ENCODE measurements at regions not wholly inside any gene's neighbourhood (a gene's known extent, or its start where the extent isn't known, plus 50 kb on each side); places are given as distances from the start of the nearest gene placed in this dataset.

DNA sequence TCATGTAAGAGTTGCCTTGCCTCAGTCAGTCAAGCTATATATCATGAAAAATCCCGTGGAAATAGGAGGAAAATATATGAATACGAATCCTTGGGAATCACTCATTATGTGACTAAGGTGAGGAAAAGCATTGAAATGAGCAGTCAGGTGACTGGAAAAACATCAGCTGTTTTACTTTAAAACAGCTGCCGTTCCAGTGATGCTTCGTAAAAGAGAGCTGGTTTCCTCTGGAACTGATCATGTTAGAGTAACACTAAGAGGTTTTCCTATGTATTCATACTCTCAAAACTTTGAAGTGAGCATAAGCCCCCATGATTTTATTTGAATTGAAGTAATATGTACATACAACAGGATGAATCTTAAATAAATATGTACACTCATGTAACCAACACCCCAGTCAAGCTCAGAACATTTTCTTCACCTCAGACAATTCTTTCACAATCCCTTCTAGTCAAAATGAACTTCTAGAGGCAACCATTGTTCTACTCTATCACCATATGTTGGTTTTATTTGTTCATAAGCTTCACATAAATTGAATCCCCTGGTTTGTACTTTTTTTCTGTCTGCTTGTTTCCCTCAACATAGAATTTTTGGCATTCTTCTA is 107.7 kb downstream of the SLC25A46 start:
- H3K4me3 ChIP-seq (ENCODE audit: low read depth, low read length): no peak overlapping the region
- DNase-seq (ENCODE audit: low read depth): no peak
- no peak for TF ChIP-seq CTCF (IDR thresholded peaks at IDR 0.05; ENCODE audit: insufficient read depth, low read depth, low read length)

DNA sequence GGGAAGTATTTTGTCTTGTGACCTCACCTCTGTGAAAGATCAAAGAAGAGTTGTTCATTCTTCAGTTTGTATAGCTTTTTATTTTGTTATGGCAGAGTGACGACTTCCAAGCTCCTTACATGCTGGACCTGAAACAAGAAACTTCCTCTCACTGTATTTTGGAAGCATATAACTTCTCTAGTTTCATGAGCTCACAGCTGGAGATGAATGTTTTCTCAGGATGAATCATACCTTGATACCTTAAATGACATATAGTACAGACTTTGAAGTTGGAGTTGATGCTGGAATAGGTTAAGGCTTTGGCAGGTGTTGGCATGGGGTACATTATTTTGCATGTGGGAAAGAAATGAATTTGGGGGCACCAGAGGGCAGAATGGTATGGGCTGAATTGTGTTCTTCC is 112.5 kb downstream of the SLC25A46 start:
- DNase-seq (ENCODE audit: low read depth): no peak
- no peak for TF ChIP-seq CTCF (IDR thresholded peaks at IDR 0.05; ENCODE audit: insufficient read depth, low read depth, low read length)
- no peak overlapping the region for H3K4me3 ChIP-seq (ENCODE audit: low read depth, low read length)

DNA sequence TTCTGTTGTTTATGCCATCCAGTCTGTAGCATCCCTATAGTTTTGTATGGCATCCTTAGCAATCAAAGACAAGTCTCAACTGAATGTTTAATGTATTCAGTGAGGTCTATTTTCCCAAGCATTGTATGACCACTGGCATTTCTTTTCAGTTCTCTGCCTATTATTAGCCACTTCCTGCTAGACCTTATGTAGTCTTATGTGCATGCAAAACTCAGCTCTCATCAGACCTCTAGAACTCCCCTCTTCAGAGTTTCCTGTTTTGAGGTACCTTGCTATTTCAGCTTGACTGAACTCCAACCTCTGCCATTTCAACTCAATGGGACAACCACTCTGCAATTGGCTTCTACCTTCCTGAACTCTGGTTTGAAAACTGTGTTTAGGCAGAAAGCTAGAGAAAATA is 113.2 kb downstream of the SLC25A46 start:
- no peak for DNase-seq (ENCODE audit: low read depth)
- H3K4me3 ChIP-seq (ENCODE audit: low read depth, low read length): no peak overlapping the region
- TF ChIP-seq CTCF (IDR thresholded peaks at IDR 0.05; ENCODE audit: insufficient read depth, low read depth, low read length): no peak

DNA sequence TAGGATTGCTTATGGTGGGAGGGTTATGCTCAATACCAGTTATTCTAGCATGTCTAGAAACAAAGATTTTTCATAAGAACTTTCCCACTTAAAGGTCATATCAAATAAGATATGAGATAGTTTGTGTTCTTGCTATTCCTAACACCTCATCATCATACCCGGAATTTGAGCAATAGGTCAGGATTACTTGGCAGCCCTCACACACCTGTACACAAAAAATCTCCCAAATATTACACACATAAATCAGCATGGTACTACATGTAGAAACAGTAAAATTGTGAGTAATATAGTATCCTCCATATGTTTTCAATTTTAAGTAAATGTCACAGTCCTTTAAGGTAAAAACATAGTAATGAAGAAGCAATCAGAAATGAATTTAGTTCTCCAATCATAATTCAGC is 113.7 kb downstream of the SLC25A46 start:
- no peak overlapping the region for H3K4me3 ChIP-seq (ENCODE audit: low read depth, low read length)
- no peak for DNase-seq (ENCODE audit: low read depth)
- TF ChIP-seq CTCF (IDR thresholded peaks at IDR 0.05; ENCODE audit: insufficient read depth, low read depth, low read length): no peak

DNA sequence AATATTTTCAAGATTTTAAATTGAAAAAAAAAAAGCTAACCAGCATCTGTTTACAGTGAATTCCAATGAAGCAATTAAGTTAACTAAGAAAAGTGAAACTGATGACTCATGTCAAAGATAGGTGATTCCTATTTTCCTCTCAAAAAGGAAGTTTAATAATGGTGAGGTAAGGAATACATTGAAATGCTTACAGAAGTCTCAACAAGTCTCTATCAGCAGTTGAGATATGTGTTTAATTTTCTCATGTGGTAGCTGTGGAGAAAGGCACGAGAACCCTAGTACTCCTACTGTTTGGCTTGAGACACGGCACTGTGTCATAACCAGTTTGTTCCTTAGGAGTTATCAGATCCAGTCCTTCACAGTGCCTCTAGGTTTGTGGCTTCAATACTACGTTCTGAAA is 114.5 kb downstream of the SLC25A46 start:
- no peak for TF ChIP-seq CTCF (IDR thresholded peaks at IDR 0.05; ENCODE audit: insufficient read depth, low read depth, low read length)
- peak; percentile 27 for DNase-seq (ENCODE audit: low read depth)
- no peak overlapping the region for H3K4me3 ChIP-seq (ENCODE audit: low read depth, low read length)

- TF ChIP-seq CTCF (IDR thresholded peaks at IDR 0.05; ENCODE audit: insufficient read depth, low read depth, low read length): no peak
- no peak for DNase-seq (ENCODE audit: low read depth)
These were observed 115.4 kb downstream of the SLC25A46 start for GRCh38 chr5:110854200-110854599.

DNA sequence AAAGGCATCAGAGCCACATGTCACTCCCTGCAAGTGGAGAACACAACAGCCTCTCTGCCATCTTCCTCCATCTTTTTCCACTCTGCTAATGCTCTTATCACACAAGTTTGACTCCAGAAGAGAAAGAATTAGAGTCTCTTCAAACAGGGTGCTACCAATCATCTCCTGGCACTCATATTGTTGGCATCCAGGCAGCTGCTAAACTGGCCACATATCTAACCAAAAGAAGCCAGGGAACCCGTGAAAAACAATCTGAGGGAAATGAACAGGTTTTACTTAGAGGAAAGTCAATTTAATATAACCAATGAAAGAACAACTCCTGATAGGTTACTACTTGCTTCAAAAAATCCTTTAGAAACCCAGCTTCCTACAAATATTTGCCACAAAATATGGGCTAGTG is 117.2 kb downstream of the SLC25A46 start:
- no peak overlapping the region for H3K4me3 ChIP-seq (ENCODE audit: low read depth, low read length)
- DNase-seq (ENCODE audit: low read depth): no peak
- TF ChIP-seq CTCF (IDR thresholded peaks at IDR 0.05; ENCODE audit: insufficient read depth, low read depth, low read length): no peak

More at GRCh38 chr5:110854200-110854599, 115.4 kb downstream of the SLC25A46 start:
- no peak overlapping the region for H3K4me3 ChIP-seq (ENCODE audit: low read depth, low read length)

Measured in fibroblast of villous mesenchyme (primary cell).